ENCODE measurements at regions not wholly inside any gene's neighbourhood (a gene's known extent, or its start where the extent isn't known, plus 50 kb on each side); places are given as distances from the start of the nearest gene placed in this dataset.
A peak's percentile ranks its signal among the peaks of the same experiment; 100 is the strongest.

GRCh38 chr5:4142842-4143241 is 547.2 kb downstream of the IRX1 start:
- no peak overlapping the region for H3K27ac ChIP-seq (ENCODE audit: insufficient read length, low read depth, low read length)
- peak overlapping the region in 1 of 3 experiments; percentile 31; a peak in 1 of 7 replicates for H3K27ac Mint-ChIP-seq

More at GRCh38 chr5:4142842-4143241, 547.2 kb downstream of the IRX1 start:
- H4K91ac ChIP-seq (ENCODE audit: insufficient read length, low read depth, low read length), result no peak overlapping the region
- no peak overlapping the region for H3T11ph ChIP-seq (ENCODE audit: low read length)
- no peaks in the 10 kb centered on the region; a peak in 1 of 7 replicates for H3K36me3 Mint-ChIP-seq (ENCODE audit: insufficient read depth in 1 of 3, low read depth in 3 of 3)
- no peak overlapping the region for H3K9ac ChIP-seq (ENCODE audit: extremely low read depth, insufficient read length, low read length)
- peak; percentile 56 for TF ChIP-seq CTCF (conservative IDR thresholded peaks at IDR 0.05)
- H3K4me2 ChIP-seq (ENCODE audit: insufficient read depth, insufficient read length, low read length), result no peak overlapping the region
- no peak overlapping the region for H2BK120ac ChIP-seq (ENCODE audit: low read depth, low read length, poor library complexity, severe bottlenecking)
- H3K9me3 ChIP-seq (ENCODE audit: control insufficient read depth, low read depth, low read length), result no peaks in the 10 kb centered on the region
- H3K4me3 Mint-ChIP-seq, result no peak overlapping the region
- H3K23ac ChIP-seq (ENCODE audit: insufficient read length, low read depth, low read length), result no peak overlapping the region
- no peaks in the 10 kb centered on the region for H3K79me2 ChIP-seq (ENCODE audit: insufficient read depth, low read length)
- H3K27me3 Mint-ChIP-seq (ENCODE audit: low read depth), result no peaks in the 10 kb centered on the region
- H2BK5ac ChIP-seq (ENCODE audit: insufficient read length, low read length), result no peak overlapping the region
- no peaks in the 10 kb centered on the region for H3K27me3 ChIP-seq (ENCODE audit: insufficient read depth, low read length)
- H3K4me1 ChIP-seq (ENCODE audit: insufficient read depth, low read length), result no peaks in the 10 kb centered on the region
- no peak overlapping the region for H4K5ac ChIP-seq (ENCODE audit: insufficient read length, low read depth, low read length)
- no peaks in the 10 kb centered on the region for H3K23me2 ChIP-seq (ENCODE audit: insufficient read length, low read depth, low read length, poor library complexity, severe bottlenecking)
- H3K4ac ChIP-seq (ENCODE audit: low read depth, low read length), result no peak overlapping the region
- H4K8ac ChIP-seq (replicated peaks; ENCODE audit: insufficient read length, low read depth, low read length), result no peak overlapping the region
- no peak overlapping the region for H2BK12ac ChIP-seq (ENCODE audit: insufficient read length, low read depth, low read length)
- no peaks in the 10 kb centered on the region for H3K79me1 ChIP-seq (ENCODE audit: insufficient read depth, low read depth, low read length, poor library complexity, severe bottlenecking)
- H3K56ac ChIP-seq (ENCODE audit: insufficient read length, low read depth, low read length), result no peak overlapping the region
- H2BK20ac ChIP-seq (ENCODE audit: low read depth, low read length, poor library complexity, severe bottlenecking), result no peak overlapping the region
- H2AK5ac ChIP-seq (ENCODE audit: insufficient read length, low read length), result no peak overlapping the region
- peaks cover 17 to 19% of the 10 kb centered on the region in 2 experiments for H3K4me1 Mint-ChIP-seq
- no peak overlapping the region for H2BK15ac ChIP-seq (ENCODE audit: low read depth, low read length)
- peak; percentile 40 for DNase-seq
- H2AFZ ChIP-seq (ENCODE audit: low read length), result no peak overlapping the region
- no peak overlapping the region for H3K18ac ChIP-seq (ENCODE audit: insufficient read length, low read depth, low read length)
- WGBS (ENCODE audit: extremely low coverage, insufficient read length, low lambda C conversion rate), result no CpG with 5 or more reads among the region's 6 CpGs
- H4K20me1 ChIP-seq (ENCODE audit: control insufficient read depth, insufficient read depth, insufficient read length), result no peaks in the 10 kb centered on the region
- H3K9me3 Mint-ChIP-seq, result no peaks in the 10 kb centered on the region; a peak in 1 of 5 replicates
- no peak overlapping the region for H3K14ac ChIP-seq (ENCODE audit: insufficient read depth, low read length)

All from H9 (cell line).